HG02981 (cell line): ENCODE measurements at regions not wholly inside any gene's neighbourhood (a gene's known extent, or its start where the extent isn't known, plus 50 kb on each side); places are given as distances from the start of the nearest gene placed in this dataset.

ENCODE experiments used
- ATAC-seq: cut with Tn5 transposase; IDR thresholded peaks from one replicate; pipeline ENCODE4 v1.9.1; 2021; ENCODE audit warnings: mild to moderate bottlenecking, moderate library complexity; ENCODE audit not compliant: unreplicated experiment

GRCh38 chr11:92524542-92524941, 299.9 kb downstream of the FAT3 start:
- no peak for ATAC-seq

GRCh38 chr11:92527467-92527866, 302.8 kb downstream of the FAT3 start:
- ATAC-seq = no peak

- ATAC-seq = no peak
Observed at GRCh38 chr11:92528001-92528400, 303.4 kb downstream of the FAT3 start.

GRCh38 chr11:92531065-92531739, 306.6 kb downstream of the FAT3 start:
- ATAC-seq = no peak

DNA sequence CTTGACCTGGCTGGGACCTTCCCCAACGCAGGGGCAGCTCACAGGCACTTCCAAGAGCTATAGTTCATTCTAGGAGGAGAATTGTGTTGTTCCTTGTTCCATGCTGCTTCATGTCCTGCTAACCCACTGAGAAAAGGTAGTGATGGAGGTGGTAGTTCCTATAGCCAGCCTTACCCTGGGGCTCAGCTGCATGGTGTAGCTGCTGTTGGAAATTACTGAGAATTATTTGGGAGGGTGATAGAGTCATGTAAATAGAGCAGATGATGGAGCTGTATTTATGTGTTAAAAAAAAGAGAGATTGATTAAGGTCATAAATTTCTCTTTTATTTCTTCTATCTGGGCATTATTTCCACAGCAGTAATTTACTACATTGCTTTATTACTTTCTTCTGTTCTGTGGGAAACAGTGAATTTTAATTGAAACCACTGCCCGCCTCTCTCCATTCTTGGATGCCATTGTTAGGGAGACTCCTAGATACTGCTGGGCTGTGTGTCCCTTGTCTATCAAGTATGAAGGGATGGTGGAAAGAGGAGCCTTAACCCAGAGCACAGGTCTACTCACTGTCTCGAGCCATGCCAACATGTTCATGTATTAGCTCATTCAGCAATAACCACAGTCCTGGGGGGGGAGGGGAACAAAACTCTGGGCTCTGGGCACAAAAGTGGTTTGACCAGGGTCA, 309.2 kb downstream of the FAT3 start:
- ATAC-seq = no peak

DNA sequence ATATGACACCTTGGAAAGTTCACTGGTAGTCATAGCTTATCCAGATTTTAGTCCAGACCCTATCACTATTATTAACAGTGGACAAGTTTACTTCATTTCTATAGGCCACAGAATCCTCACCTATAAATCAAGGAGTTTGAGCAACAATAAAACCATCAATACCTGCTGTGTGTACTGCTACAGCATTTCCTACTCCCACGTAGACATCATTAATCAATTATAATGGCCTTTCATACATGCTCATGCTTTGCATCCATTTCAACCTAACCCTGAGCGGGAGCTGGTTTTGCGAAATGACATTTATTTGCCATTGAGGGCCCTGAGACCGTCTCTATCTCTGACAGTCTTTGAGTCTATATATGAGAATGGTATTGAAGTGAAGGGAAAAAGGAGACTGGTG, 312.3 kb downstream of the FAT3 start:
- no peak for ATAC-seq

DNA sequence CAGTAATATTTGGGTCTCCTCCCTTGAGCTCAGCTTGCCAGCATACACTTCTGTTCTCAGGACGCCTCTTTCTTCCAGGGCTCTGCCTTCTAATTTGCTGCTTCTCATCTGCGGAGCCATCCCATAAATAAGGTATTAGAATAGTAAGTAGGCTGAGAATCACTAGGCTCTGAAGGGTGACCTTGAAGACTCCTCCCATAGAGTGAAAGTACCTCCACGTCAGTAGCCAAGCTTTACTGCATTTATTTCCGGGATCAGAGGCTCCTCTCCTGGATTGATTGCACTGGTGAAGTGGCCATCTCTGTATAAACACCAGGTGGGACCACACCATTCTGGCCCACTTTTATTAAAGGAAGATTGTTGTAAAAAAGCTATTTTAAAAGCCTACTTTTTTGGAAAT, 315.5 kb downstream of the FAT3 start:
- no peak for ATAC-seq

DNA sequence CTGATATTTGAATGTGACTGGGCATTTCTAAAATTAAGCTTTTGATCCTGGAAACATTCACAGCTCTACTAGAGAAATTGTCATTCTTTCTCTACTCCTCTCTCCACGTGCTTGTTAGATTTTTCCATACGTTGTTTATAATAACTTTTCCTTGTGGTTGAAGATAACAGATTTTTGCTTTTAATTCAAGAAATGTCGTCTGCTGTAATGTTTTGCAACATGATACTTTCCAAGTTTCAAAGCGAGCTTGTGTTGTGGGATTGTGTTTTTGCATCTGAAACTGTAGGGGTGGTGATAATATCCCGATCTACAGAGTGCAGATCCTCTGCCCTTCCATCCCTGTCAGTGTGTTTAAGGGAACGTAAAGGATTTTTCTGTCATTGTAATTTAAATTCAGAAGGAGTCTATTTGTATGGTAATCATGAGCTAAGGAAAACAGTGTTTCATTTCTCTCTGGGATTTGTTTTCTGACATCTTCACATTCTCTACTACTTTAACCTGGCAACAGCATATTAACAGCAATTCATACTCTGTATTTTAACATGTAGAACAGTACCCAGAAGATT, 321.4 kb downstream of the FAT3 start:
- no peak for ATAC-seq

DNA sequence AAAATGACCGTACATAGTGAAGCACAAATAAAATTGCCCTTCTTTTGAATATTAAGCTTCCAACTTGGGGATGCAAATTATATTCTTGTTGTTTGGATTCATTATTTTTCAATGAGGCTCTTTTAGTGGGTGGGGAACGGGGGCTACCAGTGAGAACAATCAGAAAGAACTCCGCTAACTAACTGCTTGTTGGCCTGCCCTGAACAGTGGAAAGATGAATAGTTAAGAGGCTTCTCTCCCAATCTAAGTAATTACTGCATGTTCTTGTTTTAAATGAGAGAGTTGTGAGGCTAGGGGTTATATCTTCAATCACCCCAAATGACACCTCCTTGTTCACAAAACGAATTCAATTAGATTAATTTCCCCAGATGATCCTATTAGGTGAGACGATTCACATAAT, 322.0 kb downstream of the FAT3 start:
- ATAC-seq = no peak

DNA sequence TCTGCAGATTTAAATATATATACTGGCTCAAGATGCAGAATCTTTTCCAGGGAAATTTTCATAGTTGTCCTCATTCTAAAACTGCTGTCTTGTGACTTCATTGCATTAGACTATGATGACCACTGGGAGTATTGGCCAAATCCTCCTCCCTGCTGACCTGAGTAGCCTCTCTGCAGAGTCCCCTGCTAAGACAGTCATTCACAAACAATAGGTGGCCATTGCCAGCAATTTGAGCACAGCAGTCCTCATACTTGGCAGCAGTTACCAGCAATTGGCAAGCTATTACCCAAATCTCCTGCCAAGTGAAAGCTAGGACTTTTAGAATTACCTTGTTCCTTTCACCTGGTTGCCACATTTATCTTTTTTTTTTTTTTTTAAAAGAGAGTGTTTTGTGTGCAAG, 325.8 kb downstream of the FAT3 start:
- no peak for ATAC-seq

GRCh38 chr11:92550871-92551270, 326.3 kb downstream of the FAT3 start:
- no peak for ATAC-seq

DNA sequence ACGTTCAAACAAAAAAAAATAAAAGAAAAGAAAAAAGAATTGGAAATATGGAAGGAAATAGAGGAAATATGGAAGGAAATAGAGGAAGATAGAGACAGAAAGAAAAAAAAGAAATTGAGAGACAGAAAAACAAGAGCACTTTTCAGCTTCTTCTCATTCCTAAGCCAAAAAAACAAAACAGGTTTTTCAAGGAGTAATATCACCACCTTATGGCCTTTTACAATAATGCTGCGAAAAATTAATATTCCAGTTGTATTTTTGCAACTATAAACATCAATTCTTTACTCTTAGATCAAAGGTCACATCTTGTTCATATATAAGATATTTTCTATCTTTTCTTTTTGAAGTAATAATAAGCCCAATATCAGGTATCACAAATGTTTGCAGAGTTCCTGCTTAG, 328.3 kb downstream of the FAT3 start:
- no peak for ATAC-seq

DNA sequence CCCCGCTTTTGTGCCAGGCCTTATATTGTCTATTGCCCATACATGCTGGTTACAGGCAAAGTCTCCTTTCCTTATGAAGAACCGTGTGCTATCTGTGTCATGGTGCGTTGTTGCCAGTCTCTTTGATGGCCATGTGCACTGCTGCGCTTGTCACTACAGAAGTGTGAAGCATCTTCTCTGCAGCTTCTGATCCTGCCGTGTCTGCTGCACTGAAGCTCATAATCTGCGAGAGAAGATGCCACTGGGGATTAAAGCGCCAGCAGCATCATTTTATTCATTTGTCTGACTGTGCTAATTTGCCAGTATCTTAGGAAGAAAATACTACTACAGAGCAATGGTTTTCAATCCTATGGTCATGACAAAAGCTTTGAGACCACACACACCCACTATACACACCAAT, 330.1 kb downstream of the FAT3 start:
- ATAC-seq = no peak

GRCh38 chr11:92556431-92556830, 331.8 kb downstream of the FAT3 start:
- no peak for ATAC-seq

DNA sequence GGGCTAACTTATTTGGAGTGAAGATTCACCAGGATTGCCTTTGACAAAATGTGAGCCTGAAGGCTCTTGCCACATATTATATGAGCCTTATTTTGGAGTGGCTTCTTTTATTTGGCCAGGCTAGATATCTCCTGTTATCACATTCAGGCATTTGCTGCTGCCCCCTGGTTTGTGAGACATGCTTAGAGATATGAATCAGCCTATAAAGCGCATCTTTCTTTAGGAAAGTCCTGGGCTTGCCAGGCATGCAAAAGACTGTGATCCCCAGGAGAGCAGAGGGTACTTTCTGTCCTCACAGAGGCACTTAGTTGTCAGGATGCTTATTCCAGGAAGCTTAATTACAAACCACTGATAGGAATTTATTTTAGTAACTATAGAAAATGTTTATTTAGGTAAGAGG, 333.3 kb downstream of the FAT3 start:
- no peak for ATAC-seq

- ATAC-seq = no peak
Observed at GRCh38 chr11:92558323-92558722, 333.7 kb downstream of the FAT3 start.

- no peak for ATAC-seq
Observed at GRCh38 chr11:92569726-92570125, 345.1 kb downstream of the FAT3 start.

GRCh38 chr11:92572559-92572958, 347.9 kb downstream of the FAT3 start:
- ATAC-seq = no peak

- no peak for ATAC-seq
Observed at GRCh38 chr11:92576315-92576714, 351.7 kb downstream of the FAT3 start.

GRCh38 chr11:92580908-92581307, 356.3 kb downstream of the FAT3 start:
- ATAC-seq = no peak

DNA sequence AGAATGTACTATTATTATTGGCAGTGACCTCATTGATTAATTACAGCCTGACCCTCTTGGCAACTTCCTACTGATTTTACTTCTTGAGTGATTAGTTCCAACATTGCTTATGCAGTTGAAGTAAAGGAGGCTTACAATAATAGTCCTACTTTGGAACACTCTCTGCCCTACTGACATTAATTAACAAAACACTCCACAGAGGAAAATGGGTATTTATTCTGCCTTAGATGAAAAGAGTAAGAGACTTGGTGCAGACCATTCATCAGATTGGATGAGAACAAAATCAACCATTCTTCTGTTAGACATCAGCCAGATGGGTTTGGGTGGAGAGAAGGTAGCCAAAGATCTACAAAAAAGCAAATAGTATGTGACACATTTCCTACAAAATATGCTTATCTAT, 363.8 kb downstream of the FAT3 start:
- ATAC-seq = no peak

DNA sequence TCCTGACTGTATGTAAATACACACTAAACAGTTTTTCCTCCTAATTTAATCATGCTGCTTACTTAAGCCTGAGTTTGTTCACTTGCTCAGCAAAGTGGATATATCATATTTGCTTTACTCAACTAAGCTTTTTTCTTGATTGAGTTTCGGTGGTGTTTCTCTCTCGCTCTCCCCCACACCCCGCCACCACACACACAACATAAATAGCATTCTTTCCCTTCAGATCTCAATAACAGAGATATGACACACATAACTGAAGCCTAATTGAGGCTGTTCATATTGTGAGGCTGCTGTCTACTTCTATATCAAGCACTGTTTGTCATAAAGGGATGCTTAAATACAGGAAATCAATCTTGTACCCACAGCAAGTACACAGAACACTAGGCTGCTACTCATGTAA, 364.9 kb downstream of the FAT3 start:
- no peak for ATAC-seq

- ATAC-seq = no peak
Observed at GRCh38 chr11:92591521-92591920, 366.9 kb downstream of the FAT3 start.
